ENCODE measurements at regions not wholly inside any gene's neighbourhood (a gene's known extent, or its start where the extent isn't known, plus 50 kb on each side); places are given as distances from the start of the nearest gene placed in this dataset.
A peak's percentile ranks its signal among the peaks of the same experiment; 100 is the strongest.

DNA sequence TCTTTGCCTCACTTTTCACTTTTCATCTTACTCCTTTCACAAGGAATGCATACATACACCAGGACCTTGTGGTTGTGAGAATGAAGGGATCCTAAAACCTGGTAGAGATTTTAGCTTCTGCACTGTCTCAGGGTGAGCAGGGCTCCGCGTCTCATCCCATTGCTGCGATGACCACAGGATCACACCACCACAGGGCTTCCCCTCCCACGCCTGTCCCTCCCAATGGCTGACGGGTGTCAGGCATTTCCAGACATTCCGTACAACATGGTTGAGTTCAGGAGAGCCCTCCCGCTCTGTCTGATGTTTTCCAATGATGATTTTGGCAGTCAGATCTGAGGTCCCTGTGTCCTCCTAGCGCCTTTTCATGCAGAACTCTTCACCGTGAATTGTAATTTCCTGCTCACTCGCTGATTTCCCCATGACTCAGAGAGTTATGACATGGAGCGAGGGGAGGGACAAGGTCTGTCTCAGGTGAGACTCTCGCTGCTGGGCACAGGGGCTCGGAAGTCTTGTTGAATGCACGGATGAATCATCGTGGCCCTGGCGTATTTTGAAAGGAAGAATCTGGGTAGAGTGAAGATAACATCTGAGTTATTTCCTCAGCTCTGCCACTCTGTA lies 102.8 kb downstream of the TEX29 start:
- no peaks in the 10 kb centered on the region for H3K27me3 ChIP-seq (ENCODE audit: control insufficient read depth, insufficient read depth, low read length)
- H3K36me3 ChIP-seq (ENCODE audit: control insufficient read depth, insufficient read depth, low read length) = no peaks in the 10 kb centered on the region
- no peak overlapping the region for H3K4me2 ChIP-seq (ENCODE audit: low read length)
- no peaks in the 10 kb centered on the region for H3K4me1 ChIP-seq
- H3K4me3 ChIP-seq (ENCODE audit: low read depth, low read length) = no peak overlapping the region
- H3K79me2 ChIP-seq = no peaks in the 10 kb centered on the region
- no peak for TF ChIP-seq CTCF (IDR thresholded peaks at IDR 0.05)
- H3K9ac ChIP-seq = no peak overlapping the region
- H3K27ac ChIP-seq = no peak overlapping the region
- no peaks in the 10 kb centered on the region for H3K9me3 ChIP-seq (ENCODE audit: control insufficient read depth, low read length)
- no peak overlapping the region for H2AFZ ChIP-seq

- no peak for TF ChIP-seq CTCF (IDR thresholded peaks at IDR 0.05)
- no peaks in the 10 kb centered on the region for H3K36me3 ChIP-seq (ENCODE audit: control insufficient read depth, insufficient read depth, low read length)
- H3K4me2 ChIP-seq (ENCODE audit: low read length) = no peak overlapping the region
- no peaks in the 10 kb centered on the region for H3K4me1 ChIP-seq
- H3K4me3 ChIP-seq (ENCODE audit: low read depth, low read length) = no peak overlapping the region
- no peaks in the 10 kb centered on the region for H3K9me3 ChIP-seq (ENCODE audit: control insufficient read depth, low read length)
- H3K27ac ChIP-seq = no peak overlapping the region
- no peak overlapping the region for H3K9ac ChIP-seq
- H3K27me3 ChIP-seq (ENCODE audit: control insufficient read depth, insufficient read depth, low read length) = no peaks in the 10 kb centered on the region
- no peaks in the 10 kb centered on the region for H3K79me2 ChIP-seq
- no peak overlapping the region for H2AFZ ChIP-seq
Observed at GRCh38 chr13:111424134-111424533, 103.7 kb downstream of the TEX29 start.

GRCh38 chr13:111425326-111425725 lies 104.9 kb downstream of the TEX29 start:
- H3K36me3 ChIP-seq (ENCODE audit: control insufficient read depth, insufficient read depth, low read length) = no peaks in the 10 kb centered on the region
- TF ChIP-seq CTCF (IDR thresholded peaks at IDR 0.05) = no peak
- H2AFZ ChIP-seq = no peak overlapping the region
- no peaks in the 10 kb centered on the region for H3K4me1 ChIP-seq
- no peaks in the 10 kb centered on the region for H3K79me2 ChIP-seq
- no peak overlapping the region for H3K27ac ChIP-seq
- H3K27me3 ChIP-seq (ENCODE audit: control insufficient read depth, insufficient read depth, low read length) = no peaks in the 10 kb centered on the region
- no peak overlapping the region for H3K4me3 ChIP-seq (ENCODE audit: low read depth, low read length)
- H3K9me3 ChIP-seq (ENCODE audit: control insufficient read depth, low read length) = no peaks in the 10 kb centered on the region
- no peak overlapping the region for H3K4me2 ChIP-seq (ENCODE audit: low read length)
- H3K9ac ChIP-seq = no peak overlapping the region

DNA sequence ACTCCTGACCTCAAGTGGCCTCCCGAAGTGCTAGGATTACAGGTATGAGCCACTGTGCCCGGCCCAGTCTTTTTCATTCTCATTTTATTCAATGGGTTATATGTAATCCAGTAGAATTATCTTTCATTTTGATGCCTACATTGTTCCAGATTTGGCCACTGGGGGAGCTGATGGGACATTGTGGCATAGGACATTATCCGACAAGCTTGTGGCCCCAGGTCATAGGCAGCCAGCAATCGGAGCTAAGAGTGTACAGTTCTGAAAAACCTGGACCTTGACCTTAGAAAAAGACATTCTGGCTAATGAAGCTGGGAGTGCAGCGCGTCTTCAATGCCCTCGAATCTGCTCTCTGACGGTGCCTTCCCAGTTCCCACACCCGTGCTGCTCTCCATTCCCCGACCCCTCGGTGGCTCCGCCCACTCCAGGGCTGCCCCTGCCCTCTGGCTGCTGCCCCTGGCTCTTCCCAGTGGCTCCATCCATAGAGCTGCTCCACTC lies 108.7 kb downstream of the TEX29 start:
- Histone ChIP-seq H3K4me2 (ENCODE audit: low read length) (no peak overlapping the region), H3K4me3 (ENCODE audit: low read depth, low read length) (no peak overlapping the region), H3K79me2 (no peaks in the 10 kb centered on the region), H3K9ac (no peak overlapping the region), H3K9me3 (ENCODE audit: control insufficient read depth, low read length) (no peaks in the 10 kb centered on the region), H3K27me3 (ENCODE audit: control insufficient read depth, insufficient read depth, low read length) (no peaks in the 10 kb centered on the region), H3K4me1 (no peaks in the 10 kb centered on the region), H2AFZ (no peak overlapping the region), H3K36me3 (ENCODE audit: control insufficient read depth, insufficient read depth, low read length) (no peaks in the 10 kb centered on the region), H3K27ac (no peak overlapping the region)
- TF ChIP-seq CTCF (IDR thresholded peaks at IDR 0.05) = peak; percentile 40

GRCh38 chr13:111431206-111431605 lies 110.8 kb downstream of the TEX29 start:
- no peaks in the 10 kb centered on the region for H3K4me1 ChIP-seq
- H3K36me3 ChIP-seq (ENCODE audit: control insufficient read depth, insufficient read depth, low read length) = no peaks in the 10 kb centered on the region
- H3K27ac ChIP-seq = no peak overlapping the region
- no peak for TF ChIP-seq CTCF (IDR thresholded peaks at IDR 0.05)
- H3K4me2 ChIP-seq (ENCODE audit: low read length) = no peak overlapping the region
- H3K27me3 ChIP-seq (ENCODE audit: control insufficient read depth, insufficient read depth, low read length) = no peaks in the 10 kb centered on the region
- H2AFZ ChIP-seq = no peak overlapping the region
- no peaks in the 10 kb centered on the region for H3K79me2 ChIP-seq
- no peak overlapping the region for H3K9ac ChIP-seq
- H3K4me3 ChIP-seq (ENCODE audit: low read depth, low read length) = no peak overlapping the region
- no peaks in the 10 kb centered on the region for H3K9me3 ChIP-seq (ENCODE audit: control insufficient read depth, low read length)
